Mesendoderm (in vitro differentiated cells): ENCODE measurements at regions not wholly inside any gene's neighbourhood (a gene's known extent, or its start where the extent isn't known, plus 50 kb on each side); places are given as distances from the start of the nearest gene placed in this dataset.
"Not testable (repeated sequence)": the region's sequence is repeated elsewhere in the genome, so short reads cannot be mapped to it uniquely, and the experiment has no call there.

Source experiments
- DNase-seq: peaks from one replicate; pipeline ENCODE4 v3.0.0; 2013
- H2AK5ac ChIP-seq: 2 replicates; pipeline ENCODE4 v1.6.1; 2013; ENCODE audit warnings: low read length, inconsistent platforms
- H2BK120ac ChIP-seq: 2 replicates; pipeline ENCODE4 v1.6.1; 2013; ENCODE audit warnings: low read depth, mild to moderate bottlenecking, low read length, moderate library complexity, mixed read lengths
- H2BK15ac ChIP-seq: replicated peaks from 2 replicates; pipeline ENCODE4 v1.6.1; 2013; ENCODE audit warnings: low read depth, mild to moderate bottlenecking, moderate library complexity
- H2BK5ac ChIP-seq: 2 replicates; pipeline ENCODE4 v1.6.1; 2013; ENCODE audit warnings: low read length, inconsistent platforms
- H3K18ac ChIP-seq: 2 replicates; pipeline ENCODE4 v1.6.1; 2013; ENCODE audit warnings: mild to moderate bottlenecking, low read length, mixed read lengths
- H3K23ac ChIP-seq: one replicate; pipeline ENCODE4 v1.6.1; 2013; ENCODE audit warnings: low read length
- H3K27ac ChIP-seq: 2 replicates; pipeline ENCODE4 v1.5.1; 2013; ENCODE audit warnings: low read depth, mild to moderate bottlenecking, inconsistent platforms, low read length, moderate library complexity
- H3K27me3 ChIP-seq: 2 replicates; pipeline ENCODE4 v1.6.1; 2013; ENCODE audit warnings: low read length, control low read depth, mild to moderate bottlenecking, inconsistent platforms; ENCODE audit not compliant: insufficient read depth, poor library complexity
- H3K36me3 ChIP-seq: 2 replicates; pipeline ENCODE4 v1.6.1; 2013; ENCODE audit warnings: low read length, inconsistent platforms; ENCODE audit not compliant: control insufficient read depth, insufficient read depth
- H3K4ac ChIP-seq: one replicate; pipeline ENCODE4 v1.6.1; 2013; ENCODE audit warnings: low read depth, mild to moderate bottlenecking, low read length, moderate library complexity
- H3K4me1 ChIP-seq: 2 replicates; pipeline ENCODE4 v1.6.1; 2013; ENCODE audit warnings: low read depth, low read length, inconsistent platforms; ENCODE audit not compliant: control insufficient read depth
- H3K4me2 ChIP-seq: 2 replicates; pipeline ENCODE4 v1.6.1; 2013; ENCODE audit warnings: low read length
- H3K4me3 ChIP-seq: 2 replicates; pipeline ENCODE4 v1.5.1; 2013; ENCODE audit warnings: mild to moderate bottlenecking, low read length
- H3K56ac ChIP-seq: one replicate; pipeline ENCODE4 v1.6.1; 2013; ENCODE audit warnings: low read length
- H3K79me1 ChIP-seq: 2 replicates; pipeline ENCODE4 v1.6.1; 2013; ENCODE audit warnings: low read length, inconsistent platforms
- H3K79me2 ChIP-seq: 2 replicates; pipeline ENCODE4 v1.6.1; 2013; ENCODE audit warnings: mild to moderate bottlenecking, low read length; ENCODE audit not compliant: control insufficient read depth, insufficient read depth
- H3K9ac ChIP-seq: 2 replicates; pipeline ENCODE4 v1.6.1; 2013; ENCODE audit warnings: low read length, inconsistent platforms
- H4K5ac ChIP-seq: one replicate; pipeline ENCODE4 v1.6.1; 2013; ENCODE audit warnings: low read length
- H4K8ac ChIP-seq: one replicate; pipeline ENCODE4 v1.6.1; 2013; ENCODE audit warnings: low read depth, mild to moderate bottlenecking, control low read depth, low read length, moderate library complexity
- WGBS: extraction: QIAGEN DNeasy Blood & Tissue Kit; methylation state at CpG from one replicate; pipeline ENCODE4 v1.1.7; 2013; ENCODE audit warnings: low lambda C conversion rate, missing lambda C conversion rate; ENCODE audit not compliant: insufficient coverage; ENCODE audit errors: extremely low coverage; 5-methylcytosine and 5-hydroxymethylcytosine counted together

DNA sequence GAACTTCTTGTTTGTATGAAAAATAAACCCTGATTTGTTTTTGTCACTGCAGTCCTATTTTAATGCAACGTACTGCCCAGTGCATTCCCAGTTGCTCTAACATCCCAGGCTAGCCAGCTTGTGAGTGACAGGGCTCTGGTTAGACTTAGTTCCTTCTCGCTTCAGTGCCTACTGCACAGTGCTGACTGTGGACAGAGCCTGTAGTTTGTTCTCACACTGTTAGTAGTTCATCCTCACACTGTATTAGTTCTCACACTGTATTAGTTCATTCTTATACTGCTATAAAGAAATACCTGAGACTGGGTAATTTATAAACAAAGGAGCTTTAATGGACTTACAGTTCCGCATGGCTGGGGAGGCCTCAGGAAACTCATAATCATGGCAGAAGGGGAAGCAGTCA is 116.6 kb upstream of the SALL1 start:
- Histone ChIP-seq H3K79me2 (no peaks in the 10 kb centered on the region), H3K23ac (no peak overlapping the region), H3K56ac (no peak overlapping the region), H2BK5ac (no peak overlapping the region), H4K8ac (no peak overlapping the region), H3K4me2 (no peak overlapping the region), H3K79me1 (no peaks in the 10 kb centered on the region), H3K27me3 (no peaks in the 10 kb centered on the region), H3K27ac (no peak overlapping the region), H3K9ac (no peak overlapping the region), H4K5ac (no peak overlapping the region), H3K4me3 (no peak overlapping the region), H3K4me1 (no peaks in the 10 kb centered on the region), H3K36me3 (no peaks in the 10 kb centered on the region), H2AK5ac (no peak overlapping the region), H3K18ac (no peak overlapping the region), H2BK15ac (no peak overlapping the region), H3K4ac (no peak overlapping the region), H2BK120ac (no peak overlapping the region)
- no peak for DNase-seq
- WGBS, result no CpG with 5 or more reads among the region's 3 CpGs

DNA sequence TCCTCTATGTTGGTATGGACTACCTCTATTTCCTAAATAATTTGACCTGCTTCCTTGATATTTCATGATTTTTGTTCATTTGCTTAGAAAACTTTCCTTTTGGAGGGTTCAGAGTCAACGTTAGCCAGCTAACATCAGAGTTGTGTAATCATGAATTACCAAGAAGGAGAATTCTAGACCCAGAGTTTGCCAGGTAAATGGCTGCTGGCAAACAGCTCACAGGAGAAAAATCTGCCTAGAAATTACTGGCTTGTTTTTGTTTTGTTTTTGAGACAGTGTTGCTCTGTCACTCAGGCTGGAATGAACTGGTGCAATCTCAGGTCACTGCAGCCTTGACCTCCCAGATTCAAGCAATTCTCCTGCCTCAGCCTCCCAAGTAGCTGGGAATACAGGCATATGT is 111.4 kb upstream of the SALL1 start:
- H3K4ac ChIP-seq, result no peak overlapping the region
- H3K4me1 ChIP-seq, result no peaks in the 10 kb centered on the region
- H3K27ac ChIP-seq, result no peak overlapping the region
- no peak overlapping the region for H2BK120ac ChIP-seq
- H3K9ac ChIP-seq, result no peak overlapping the region
- no peak for DNase-seq
- no peak overlapping the region for H3K23ac ChIP-seq
- WGBS, result no CpG with 5 or more reads among the region's 1 CpG
- H3K56ac ChIP-seq, result no peak overlapping the region
- H3K4me3 ChIP-seq, result no peak overlapping the region
- no peaks in the 10 kb centered on the region for H3K79me2 ChIP-seq
- H2BK15ac ChIP-seq, result no peak overlapping the region
- no peaks in the 10 kb centered on the region for H3K79me1 ChIP-seq
- no peak overlapping the region for H3K4me2 ChIP-seq
- H2BK5ac ChIP-seq, result no peak overlapping the region
- H4K5ac ChIP-seq, result no peak overlapping the region
- no peak overlapping the region for H2AK5ac ChIP-seq
- no peaks in the 10 kb centered on the region for H3K27me3 ChIP-seq
- H3K18ac ChIP-seq, result no peak overlapping the region
- no peak overlapping the region for H4K8ac ChIP-seq
- H3K36me3 ChIP-seq, result no peaks in the 10 kb centered on the region

DNA sequence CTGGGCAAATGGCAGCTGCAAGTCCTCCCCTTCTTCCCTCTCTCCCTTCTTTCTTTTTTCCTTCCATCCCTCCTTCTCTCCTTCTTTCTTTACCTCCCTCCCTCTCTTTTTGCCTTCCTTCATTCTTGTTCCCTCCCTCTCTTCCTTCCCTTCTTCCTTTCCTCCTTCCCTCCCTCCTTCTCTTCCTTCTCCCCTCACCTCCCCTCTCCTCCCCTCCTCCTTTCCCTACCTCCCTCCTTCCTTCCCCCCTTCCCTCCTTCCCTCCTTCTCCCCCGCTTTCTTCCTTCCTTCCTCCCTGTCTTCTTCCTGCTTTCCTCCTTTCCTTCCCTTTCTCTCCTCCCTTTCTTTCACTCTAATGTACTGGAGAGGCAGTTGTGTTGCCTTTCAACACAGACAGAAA is 110.8 kb upstream of the SALL1 start:
- Histone ChIP-seq H4K5ac (no peak overlapping the region), H2AK5ac (no peak overlapping the region), H3K4me3 (no peak overlapping the region), H2BK120ac (no peak overlapping the region), H3K56ac (no peak overlapping the region), H4K8ac (no peak overlapping the region), H3K9ac (no peak overlapping the region), H2BK15ac (no peak overlapping the region), H2BK5ac (no peak overlapping the region), H3K36me3 (no peaks in the 10 kb centered on the region), H3K4me1 (no peaks in the 10 kb centered on the region), H3K79me2 (no peaks in the 10 kb centered on the region), H3K4me2 (no peak overlapping the region), H3K4ac (no peak overlapping the region), H3K27me3 (no peaks in the 10 kb centered on the region), H3K27ac (no peak overlapping the region), H3K18ac (no peak overlapping the region), H3K23ac (no peak overlapping the region), H3K79me1 (no peaks in the 10 kb centered on the region)
- no CpG with 5 or more reads among the region's 1 CpG for WGBS
- no peak for DNase-seq

- H3K56ac ChIP-seq, result no peak overlapping the region
- H2BK5ac ChIP-seq, result no peak overlapping the region
- no peak overlapping the region for H2BK120ac ChIP-seq
- no peak overlapping the region for H2AK5ac ChIP-seq
- no peak overlapping the region for H4K8ac ChIP-seq
- H3K4me2 ChIP-seq, result no peak overlapping the region
- H3K27me3 ChIP-seq, result no peaks in the 10 kb centered on the region
- no peaks in the 10 kb centered on the region for H3K4me1 ChIP-seq
- H3K23ac ChIP-seq, result no peak overlapping the region
- no peak for DNase-seq
- no peak overlapping the region for H3K27ac ChIP-seq
- no peaks in the 10 kb centered on the region for H3K36me3 ChIP-seq
- no peak overlapping the region for H4K5ac ChIP-seq
- WGBS, result no CpG with 5 or more reads among the region's 3 CpGs
- H3K79me2 ChIP-seq, result no peaks in the 10 kb centered on the region
- H3K79me1 ChIP-seq, result no peaks in the 10 kb centered on the region
- H3K9ac ChIP-seq, result no peak overlapping the region
- H2BK15ac ChIP-seq, result no peak overlapping the region
- H3K4me3 ChIP-seq, result no peak overlapping the region
- H3K18ac ChIP-seq, result no peak overlapping the region
- no peak overlapping the region for H3K4ac ChIP-seq
These were observed 104.4 kb upstream of the SALL1 start for GRCh38 chr16:51255349-51255972.

DNA sequence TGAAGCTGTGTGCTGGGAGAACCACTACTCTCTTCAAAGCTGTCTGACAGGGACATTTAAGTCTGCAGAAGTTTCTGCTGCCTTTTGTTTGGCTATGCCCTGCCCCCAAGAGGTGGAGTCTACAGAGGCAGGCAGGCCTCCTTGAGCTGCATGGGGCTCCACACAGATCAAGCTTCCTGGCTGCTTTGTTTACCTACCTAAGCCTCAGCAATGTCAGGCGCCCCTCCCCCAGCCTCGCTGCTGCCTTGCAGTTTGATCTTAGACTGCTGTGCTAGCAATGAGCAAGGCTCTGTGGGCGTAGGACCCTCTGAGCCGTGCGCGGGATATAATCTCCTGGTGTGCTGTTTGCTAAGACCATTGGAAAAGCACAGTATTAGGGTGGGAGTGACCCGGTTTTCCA is 103.3 kb upstream of the SALL1 start:
- not testable (repeated sequence) for H3K4me3 ChIP-seq, H2BK5ac ChIP-seq, H3K56ac ChIP-seq, H3K9ac ChIP-seq, H3K79me1 ChIP-seq, H2BK120ac ChIP-seq, H3K4ac ChIP-seq, H2BK15ac ChIP-seq, H4K8ac ChIP-seq, H3K4me1 ChIP-seq, H3K27ac ChIP-seq, H3K36me3 ChIP-seq, H3K4me2 ChIP-seq, H4K5ac ChIP-seq, H2AK5ac ChIP-seq, H3K79me2 ChIP-seq, H3K18ac ChIP-seq, H3K27me3 ChIP-seq, H3K23ac ChIP-seq
- no CpG with 5 or more reads among the region's 7 CpGs for WGBS
- DNase-seq, result peak; percentile 26

DNA sequence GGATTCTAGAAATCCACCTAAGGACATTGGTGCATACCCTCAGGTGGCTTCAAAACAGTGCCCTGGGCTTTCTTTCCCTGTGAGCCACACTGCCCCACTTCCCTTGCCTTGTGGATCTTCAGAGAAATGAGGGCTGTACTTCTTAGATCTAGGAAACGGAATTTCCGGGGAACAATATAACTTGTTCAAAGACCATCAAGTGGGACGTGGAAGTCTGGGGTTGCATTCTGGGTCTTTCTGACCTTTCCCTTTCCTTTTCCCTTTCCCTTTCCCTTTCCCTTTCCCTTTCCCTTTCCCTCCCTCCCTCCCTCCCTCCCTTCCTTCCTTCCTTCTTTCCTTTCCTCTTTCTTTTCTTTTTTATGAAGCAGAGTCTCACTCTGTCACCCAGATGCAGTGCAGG is 97.1 kb upstream of the SALL1 start:
- Histone ChIP-seq H3K18ac (no peak overlapping the region), H3K27me3 (no peaks in the 10 kb centered on the region), H2BK120ac (no peak overlapping the region), H2AK5ac (no peak overlapping the region), H3K79me2 (no peaks in the 10 kb centered on the region), H3K36me3 (no peaks in the 10 kb centered on the region), H3K9ac (no peak overlapping the region), H3K27ac (no peak overlapping the region), H4K8ac (no peak overlapping the region), H4K5ac (no peak overlapping the region), H3K4me2 (no peak overlapping the region), H3K4ac (no peak overlapping the region), H3K4me1 (peaks cover 3% of the 10 kb centered on the region), H2BK15ac (no peak overlapping the region), H2BK5ac (no peak overlapping the region), H3K79me1 (no peaks in the 10 kb centered on the region), H3K56ac (no peak overlapping the region), H3K4me3 (no peak overlapping the region), H3K23ac (no peak overlapping the region)
- no peak for DNase-seq
- WGBS, result no CpG with 5 or more reads among the region's 3 CpGs
